Natural killer cell treated with Interleukin-12 subunit alpha and Interleukin-12 subunit beta and Interleukin-15 and Interleukin-18, amount 100 ng/mL, for 72 hours (primary cell): ENCODE measurements at regions not wholly inside any gene's neighbourhood (a gene's known extent, or its start where the extent isn't known, plus 50 kb on each side); places are given as distances from the start of the nearest gene placed in this dataset.
"Not testable (repeated sequence)": the region's sequence is repeated elsewhere in the genome, so short reads cannot be mapped to it uniquely, and the experiment has no call there.

Experiments
- ATAC-seq, 2 donors: fragments of 150-1000 bp; cut with Tn5 transposase in 1 of 2; sonication (Bioruptor Pico), chemical (Tn5 transposase) in 1 of 2; 2 replicates each; pipeline ENCODE4 v1.10.0; 2021
- DNase-seq: peaks from one replicate; pipeline ENCODE4 v3.0.0; 2022; ENCODE audit warnings: low spot score
- H3K27ac Mint-ChIP-seq, 2 donors: 1 replicate in 1 of 2; 2 replicates in 1 of 2; pipeline ENCODE4 v1.8.0; 2022; ENCODE audit warnings: mixed read lengths in 2 of 2, mild to moderate bottlenecking in 1 of 2, moderate library complexity in 1 of 2
- H3K27me3 Mint-ChIP-seq, 2 donors: 1 replicate in 1 of 2; 2 replicates in 1 of 2; pipeline ENCODE4 v1.8.0; 2022; ENCODE audit warnings: mixed read lengths in 2 of 2
- H3K36me3 Mint-ChIP-seq: one replicate; pipeline ENCODE4 v1.8.0; 2022; ENCODE audit warnings: mixed read lengths
- H3K4me1 Mint-ChIP-seq, 2 donors: 1 replicate in 1 of 2; 2 replicates in 1 of 2; pipeline ENCODE4 v1.8.0; 2022; ENCODE audit warnings: low read depth in 2 of 2, mixed read lengths in 2 of 2, mild to moderate bottlenecking in 1 of 2
- H3K4me3 Mint-ChIP-seq: one replicate; pipeline ENCODE4 v1.8.0; 2022; ENCODE audit warnings: mixed read lengths
- H3K9me3 Mint-ChIP-seq: 2 replicates; pipeline ENCODE4 v1.8.0; 2022; ENCODE audit warnings: mixed read lengths

DNA sequence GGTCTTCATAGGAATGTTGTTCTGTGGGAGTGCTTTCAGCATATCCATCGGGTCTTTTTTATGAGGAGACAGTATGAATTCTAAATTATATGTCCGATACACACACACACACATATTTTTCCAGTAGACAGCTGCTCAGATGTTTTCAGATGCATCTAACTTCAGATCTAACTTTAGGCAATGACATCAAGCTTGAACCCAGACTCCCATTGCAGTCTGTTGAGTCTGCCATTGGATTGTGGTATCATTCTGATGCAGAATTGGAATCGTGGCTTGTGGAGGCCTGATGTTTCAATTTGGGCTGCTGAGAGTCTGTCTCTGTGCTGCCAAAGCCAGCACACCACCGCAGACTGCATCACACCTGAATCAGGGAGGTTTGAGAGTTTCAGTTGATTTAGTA lies 376.4 kb downstream of the OSTF1 start:
- no peaks in the 10 kb centered on the region for H3K36me3 Mint-ChIP-seq
- no peaks in the 10 kb centered on the region for H3K27me3 Mint-ChIP-seq
- H3K9me3 Mint-ChIP-seq = peaks cover 3% of the 10 kb centered on the region
- no peaks in the 10 kb centered on the region for H3K4me1 Mint-ChIP-seq
- no peak overlapping the region for H3K4me3 Mint-ChIP-seq
- no peak overlapping the region for H3K27ac Mint-ChIP-seq
- ATAC-seq (no peak), DNase-seq (no peak)

DNA sequence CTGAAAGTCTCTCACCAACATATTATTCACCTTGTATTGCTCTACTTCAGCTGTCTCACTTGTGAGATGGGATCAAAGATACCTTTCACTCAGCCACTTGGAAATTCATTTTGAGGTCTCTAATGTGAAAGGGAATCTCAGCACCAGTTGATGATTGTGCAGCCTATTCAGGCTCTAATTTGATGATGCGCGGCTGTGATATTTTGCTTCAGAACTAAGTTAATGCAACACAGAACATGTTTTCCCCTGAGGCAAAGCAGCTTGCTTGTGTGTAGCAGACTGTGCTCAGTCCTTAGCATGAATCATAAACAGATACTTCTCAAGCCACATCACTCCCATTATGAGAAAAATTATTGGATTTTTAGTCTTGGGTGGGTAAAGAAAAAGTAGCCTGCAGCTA lies 378.8 kb downstream of the OSTF1 start:
- H3K27me3 Mint-ChIP-seq = no peaks in the 10 kb centered on the region
- no peaks in the 10 kb centered on the region for H3K9me3 Mint-ChIP-seq
- no peak overlapping the region for H3K4me3 Mint-ChIP-seq
- H3K4me1 Mint-ChIP-seq = peaks cover 0 to 3% of the 10 kb centered on the region in 2 donors
- no peaks in the 10 kb centered on the region for H3K36me3 Mint-ChIP-seq
- DNase-seq = no peak
- no peak overlapping the region for H3K27ac Mint-ChIP-seq
- no peak for ATAC-seq

DNA sequence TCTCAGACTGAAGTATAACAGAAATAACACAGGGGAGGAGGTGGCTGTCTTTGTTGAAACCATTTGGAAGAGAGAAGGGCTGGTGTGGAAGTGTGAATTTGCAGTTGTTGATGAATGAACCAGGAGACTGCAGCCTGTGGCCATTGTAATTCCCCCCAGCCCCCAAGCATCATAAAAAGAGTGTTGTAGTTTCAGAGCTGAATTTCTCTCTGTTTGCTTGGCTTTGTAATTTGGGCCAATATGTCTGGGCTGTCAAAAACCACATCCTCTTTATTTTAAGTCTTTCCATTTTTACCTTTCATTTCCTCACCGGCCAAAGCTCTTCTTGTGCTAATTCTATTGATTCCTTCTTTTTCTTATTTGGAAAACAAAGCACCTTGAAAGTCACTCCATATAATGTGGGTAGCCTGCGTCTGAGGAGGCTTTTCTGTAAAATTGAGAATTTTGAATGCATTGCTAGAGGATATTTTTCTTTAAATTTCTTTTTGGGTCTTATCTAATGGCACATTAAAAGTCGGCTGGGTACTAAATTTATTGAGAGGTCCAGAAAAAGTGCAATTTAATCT lies 383.3 kb downstream of the OSTF1 start:
- Mint-ChIP-seq H3K4me1 (peaks cover 0 to 3% of the 10 kb centered on the region in 2 donors), H3K9me3 (no peaks in the 10 kb centered on the region)

DNA sequence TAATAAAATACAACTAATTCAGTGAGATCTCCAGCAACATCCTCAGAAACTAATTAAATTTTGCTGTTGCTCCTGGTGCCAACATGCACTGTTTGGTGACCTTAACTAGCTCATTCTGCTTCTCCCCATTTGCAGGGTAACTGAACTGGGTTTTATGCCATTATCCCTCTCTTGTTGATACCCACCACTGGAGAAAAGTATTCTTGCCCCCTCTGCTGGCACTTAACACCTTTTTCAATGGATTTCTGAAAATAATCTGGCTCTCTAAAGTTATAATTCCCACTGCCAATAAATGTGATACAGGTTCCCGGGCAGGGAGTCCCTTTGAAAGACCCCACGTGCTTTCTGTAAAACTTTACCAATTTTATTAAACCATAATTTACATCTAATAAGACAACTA lies 394.3 kb downstream of the OSTF1 start:
- Mint-ChIP-seq H3K4me1 (no peaks in the 10 kb centered on the region), H3K36me3 (no peaks in the 10 kb centered on the region), H3K9me3 (peaks cover 10% of the 10 kb centered on the region), H3K27me3 (peaks cover 0 to 3% of the 10 kb centered on the region in 2 donors), H3K4me3 (no peak overlapping the region), H3K27ac (no peak overlapping the region)
- DNase-seq (no peak), ATAC-seq (no peak)

More for the DNA sequence above, 383.3 kb downstream of the OSTF1 start:
- DNase-seq = no peak
- no peaks in the 10 kb centered on the region for H3K27me3 Mint-ChIP-seq
- no peak for ATAC-seq
- H3K27ac Mint-ChIP-seq = no peak overlapping the region
- H3K4me3 Mint-ChIP-seq = no peak overlapping the region
- H3K36me3 Mint-ChIP-seq = no peaks in the 10 kb centered on the region

DNA sequence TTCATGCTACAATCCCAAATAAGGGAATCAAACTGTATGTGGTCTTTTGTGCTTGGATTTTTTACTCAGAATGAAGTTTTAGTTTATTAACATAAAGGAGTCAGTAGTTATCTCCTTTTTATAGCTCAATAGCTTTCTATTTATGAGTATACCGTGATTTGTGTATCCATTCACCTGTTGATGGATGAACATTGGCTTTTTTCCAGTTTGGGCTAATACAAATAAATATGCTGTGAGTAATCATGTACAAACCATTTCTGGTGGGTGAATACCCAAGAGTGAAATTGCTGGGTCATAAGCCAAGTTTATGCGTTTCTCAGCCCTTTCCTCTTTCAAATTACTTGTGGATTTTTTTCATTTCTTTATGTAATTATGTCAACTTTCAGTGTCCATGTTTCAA lies 395.3 kb downstream of the OSTF1 start:
- peaks cover 0 to 3% of the 10 kb centered on the region in 2 donors for H3K27me3 Mint-ChIP-seq
- peaks cover 10% of the 10 kb centered on the region for H3K9me3 Mint-ChIP-seq
- no peak overlapping the region for H3K27ac Mint-ChIP-seq
- H3K4me3 Mint-ChIP-seq = no peak overlapping the region
- no peak for ATAC-seq
- DNase-seq = no peak
- H3K36me3 Mint-ChIP-seq = no peaks in the 10 kb centered on the region
- no peaks in the 10 kb centered on the region for H3K4me1 Mint-ChIP-seq

DNA sequence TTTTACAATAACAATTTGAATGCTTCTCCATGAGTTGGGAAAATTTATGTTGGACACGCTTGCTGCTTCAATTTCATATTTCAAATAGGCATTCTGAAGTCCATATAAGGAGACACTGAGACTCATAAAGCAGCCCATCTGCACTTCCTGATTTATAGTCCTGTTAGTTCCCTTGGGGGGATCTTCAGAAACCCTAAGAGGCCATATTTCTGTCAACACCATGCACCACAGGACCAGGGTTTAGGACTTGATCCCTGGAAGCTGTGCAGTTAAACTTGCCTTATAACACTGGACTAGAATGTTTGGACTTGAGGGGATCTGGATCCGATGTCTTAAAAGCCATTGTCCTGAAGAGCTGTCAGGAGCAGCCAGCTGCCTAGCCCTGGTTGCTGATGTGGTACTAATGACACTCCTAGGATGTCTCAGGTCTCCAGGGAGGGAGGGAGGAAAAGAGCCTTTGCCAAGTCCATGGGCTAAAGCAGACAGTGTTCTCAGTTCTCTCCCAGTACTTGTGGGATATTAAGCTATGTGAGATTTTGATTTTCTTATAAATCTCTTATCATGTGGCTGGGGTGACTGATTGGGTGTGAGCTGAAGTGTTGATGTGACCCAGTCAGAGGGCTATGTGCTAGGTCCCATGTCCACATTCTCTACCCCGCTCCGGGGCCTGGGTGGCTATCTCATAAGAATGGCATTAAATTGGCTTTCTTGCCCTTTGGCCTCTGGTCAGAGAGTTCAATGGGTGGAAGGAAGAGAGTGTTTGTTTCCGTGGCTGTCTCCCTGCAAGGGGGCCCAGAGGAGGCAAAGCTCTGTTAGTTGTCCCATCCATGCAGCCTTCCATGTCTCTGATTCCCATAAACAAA lies 399.8 kb downstream of the OSTF1 start:
- no peak overlapping the region for H3K27ac Mint-ChIP-seq
- no peaks in the 10 kb centered on the region for H3K27me3 Mint-ChIP-seq
- peaks cover 4% of the 10 kb centered on the region for H3K9me3 Mint-ChIP-seq

DNA sequence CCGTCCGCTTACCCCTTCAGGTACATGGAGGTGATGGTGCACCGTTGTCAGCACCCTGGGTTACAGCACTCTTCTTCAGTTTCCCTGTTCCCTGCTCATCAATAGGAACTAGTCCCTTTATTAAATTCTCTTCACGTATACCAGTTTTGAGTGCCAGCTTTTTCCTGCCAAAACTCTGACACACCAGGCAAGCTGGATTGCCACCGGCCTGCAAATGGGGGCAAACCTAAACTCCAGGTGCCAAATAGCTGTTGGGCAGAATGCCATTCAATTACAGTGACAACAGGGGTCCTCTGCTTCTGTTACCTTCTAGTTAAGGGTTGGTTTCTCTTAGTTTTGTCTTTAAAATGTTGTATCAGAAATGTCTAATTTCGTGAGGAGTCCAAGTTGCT lies 400.4 kb downstream of the OSTF1 start:
- Mint-ChIP-seq H3K27me3 (no peaks in the 10 kb centered on the region), H3K4me3 (no peak overlapping the region), H3K9me3 (peaks cover 4% of the 10 kb centered on the region), H3K36me3 (no peaks in the 10 kb centered on the region), H3K27ac (no peak overlapping the region), H3K4me1 (no peaks in the 10 kb centered on the region)
- DNase-seq (no peak), ATAC-seq (no peak)

More for the DNA sequence above, 399.8 kb downstream of the OSTF1 start:
- ATAC-seq (no peak), DNase-seq (no peak)
- Mint-ChIP-seq H3K4me1 (no peaks in the 10 kb centered on the region), H3K36me3 (no peaks in the 10 kb centered on the region), H3K4me3 (no peak overlapping the region)

DNA sequence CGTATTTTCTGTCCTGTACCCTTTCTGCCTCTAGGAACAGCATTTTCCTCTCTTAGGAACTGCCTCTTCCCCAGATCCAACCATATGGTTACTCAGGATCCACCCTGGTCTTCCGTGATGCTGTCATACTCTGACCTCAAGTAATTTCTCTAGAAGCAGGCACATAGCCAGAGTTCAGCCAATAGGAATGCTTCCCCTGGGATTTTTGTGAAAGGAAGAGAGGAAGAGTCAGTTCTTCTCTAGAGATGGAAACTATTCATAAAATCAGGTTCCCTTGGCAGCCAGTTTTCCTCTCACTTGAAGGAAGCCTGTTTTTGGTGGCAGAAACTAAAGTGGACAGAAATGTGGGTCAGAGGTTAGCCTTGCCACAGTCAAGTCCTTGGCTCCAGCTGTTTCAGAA lies 400.1 kb upstream of the PCSK5 start:
- DNase-seq (no peak), ATAC-seq (no peak)
- Mint-ChIP-seq H3K27me3 (no peaks in the 10 kb centered on the region), H3K27ac (no peak overlapping the region), H3K4me3 (no peak overlapping the region), H3K9me3 (peaks cover 2% of the 10 kb centered on the region), H3K36me3 (no peaks in the 10 kb centered on the region), H3K4me1 (no peaks in the 10 kb centered on the region)

DNA sequence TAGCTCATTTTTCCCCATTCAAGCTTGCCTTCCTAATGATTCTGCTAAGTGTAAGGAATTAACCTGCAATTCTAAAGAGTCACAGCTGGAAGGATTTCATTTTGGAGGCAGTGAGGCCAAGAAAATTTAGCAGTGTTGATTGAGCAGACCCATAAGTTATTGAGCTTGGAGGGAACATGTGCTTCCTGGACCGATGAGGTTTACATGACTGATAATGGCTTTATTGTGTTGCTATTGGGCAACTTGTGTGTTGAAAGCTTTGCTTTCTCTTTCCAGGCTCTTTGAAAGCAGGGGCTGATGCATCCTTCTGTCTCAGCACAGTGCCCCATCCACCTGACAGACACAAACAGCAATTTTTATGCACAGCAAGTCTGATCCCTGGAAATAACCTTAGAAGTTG lies 398.9 kb upstream of the PCSK5 start:
- H3K36me3 Mint-ChIP-seq = no peaks in the 10 kb centered on the region
- no peaks in the 10 kb centered on the region for H3K4me1 Mint-ChIP-seq
- no peaks in the 10 kb centered on the region for H3K9me3 Mint-ChIP-seq
- DNase-seq = no peak
- no peaks in the 10 kb centered on the region for H3K27me3 Mint-ChIP-seq
- H3K27ac Mint-ChIP-seq = no peak overlapping the region
- no peak overlapping the region for H3K4me3 Mint-ChIP-seq
- no peak for ATAC-seq

DNA sequence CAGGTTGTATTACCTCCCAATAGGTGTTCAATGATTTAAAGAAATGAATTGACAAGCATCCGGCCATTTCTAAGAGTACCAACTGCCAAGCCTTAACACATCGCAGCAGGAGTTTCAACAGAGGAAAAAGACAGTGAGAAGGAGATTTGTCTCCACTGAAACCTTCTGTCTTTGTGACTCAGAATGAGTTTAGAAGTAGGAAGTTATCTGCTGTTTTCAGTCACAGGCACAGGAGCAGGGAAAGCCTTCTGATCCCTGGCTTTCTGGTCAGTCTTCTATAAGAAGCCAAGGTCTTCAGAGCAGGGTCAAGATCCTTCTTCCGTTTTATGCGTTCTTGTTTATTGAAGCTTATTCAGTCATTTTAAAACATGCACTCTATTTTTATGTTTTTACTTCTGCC lies 390.7 kb upstream of the PCSK5 start:
- H3K4me1 Mint-ChIP-seq = no peaks in the 10 kb centered on the region
- no peaks in the 10 kb centered on the region for H3K36me3 Mint-ChIP-seq
- H3K27me3 Mint-ChIP-seq = no peaks in the 10 kb centered on the region
- ATAC-seq (no peak), DNase-seq (no peak)
- H3K4me3 Mint-ChIP-seq = no peak overlapping the region
- H3K27ac Mint-ChIP-seq = no peak overlapping the region
- no peaks in the 10 kb centered on the region for H3K9me3 Mint-ChIP-seq

DNA sequence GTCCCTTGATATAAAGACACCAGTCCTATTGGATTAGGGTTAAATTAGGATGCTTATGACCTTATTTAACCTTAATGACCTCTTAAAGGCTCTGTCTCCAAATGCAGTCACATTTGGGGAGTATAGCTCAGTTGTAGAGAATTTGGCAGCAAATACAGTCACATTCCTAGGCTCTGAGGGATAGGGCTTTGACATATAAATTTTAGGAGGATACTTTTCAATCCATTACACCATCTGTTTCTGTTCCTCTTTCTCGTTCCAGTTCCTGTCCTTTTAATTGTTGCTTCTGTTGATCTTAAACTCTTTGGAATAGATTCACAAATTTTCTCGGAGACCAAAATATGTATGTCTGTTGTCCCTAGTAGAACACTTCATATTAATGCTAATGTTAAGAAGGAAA lies 390.0 kb upstream of the PCSK5 start:
- DNase-seq = no peak

DNA sequence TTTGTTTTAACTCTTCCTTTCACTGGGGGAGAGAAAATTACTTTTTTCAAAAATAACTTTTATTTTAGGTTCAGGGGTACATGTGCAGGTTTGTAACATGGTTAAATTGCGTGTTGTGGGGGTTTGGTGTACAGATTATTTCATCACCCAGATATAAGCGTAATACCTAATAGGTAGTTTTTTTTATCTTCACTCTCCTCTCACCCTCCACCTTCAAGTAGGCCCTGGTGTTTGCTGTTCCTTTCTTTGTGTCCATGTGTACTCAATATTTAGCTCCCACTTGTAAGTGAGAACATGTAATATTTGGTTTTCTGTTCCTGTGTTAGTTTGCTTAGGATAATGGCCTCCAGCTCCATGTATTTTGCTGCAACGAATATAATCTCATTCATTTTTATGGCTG lies 389.5 kb upstream of the PCSK5 start:
- not testable (repeated sequence) for H3K9me3 Mint-ChIP-seq, DNase-seq, H3K36me3 Mint-ChIP-seq, H3K27me3 Mint-ChIP-seq, ATAC-seq, H3K27ac Mint-ChIP-seq, H3K4me1 Mint-ChIP-seq, H3K4me3 Mint-ChIP-seq

More for the DNA sequence above, 390.0 kb upstream of the PCSK5 start:
- no peaks in the 10 kb centered on the region for H3K27me3 Mint-ChIP-seq
- no peak overlapping the region for H3K27ac Mint-ChIP-seq
- no peaks in the 10 kb centered on the region for H3K4me1 Mint-ChIP-seq
- no peaks in the 10 kb centered on the region for H3K9me3 Mint-ChIP-seq
- H3K4me3 Mint-ChIP-seq = no peak overlapping the region
- ATAC-seq = no peak
- H3K36me3 Mint-ChIP-seq = no peaks in the 10 kb centered on the region

DNA sequence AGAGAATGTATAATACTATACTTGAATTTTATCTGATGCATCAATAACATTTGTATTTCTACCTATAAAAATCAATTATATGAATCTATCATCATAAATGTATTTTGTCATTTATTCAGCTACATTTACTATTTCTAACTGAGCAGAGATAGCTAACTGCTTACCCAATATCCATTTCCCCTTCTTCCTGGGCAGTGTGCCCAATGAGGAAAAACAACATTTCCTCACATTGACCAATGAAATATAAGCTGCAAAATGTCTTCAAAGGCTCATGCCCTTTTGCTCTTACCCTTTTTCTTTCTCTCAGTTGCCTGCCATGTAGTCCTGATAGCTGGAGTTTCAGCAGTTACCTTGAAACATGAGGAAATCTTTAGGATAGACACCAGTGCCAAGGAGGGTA lies 385.8 kb upstream of the PCSK5 start:
- DNase-seq = no peak
- no peak for ATAC-seq
- no peaks in the 10 kb centered on the region for H3K4me1 Mint-ChIP-seq
- H3K4me3 Mint-ChIP-seq = no peak overlapping the region
- H3K36me3 Mint-ChIP-seq = no peaks in the 10 kb centered on the region
- H3K27ac Mint-ChIP-seq = no peak overlapping the region
- H3K27me3 Mint-ChIP-seq = no peaks in the 10 kb centered on the region
- peaks cover 3% of the 10 kb centered on the region for H3K9me3 Mint-ChIP-seq

DNA sequence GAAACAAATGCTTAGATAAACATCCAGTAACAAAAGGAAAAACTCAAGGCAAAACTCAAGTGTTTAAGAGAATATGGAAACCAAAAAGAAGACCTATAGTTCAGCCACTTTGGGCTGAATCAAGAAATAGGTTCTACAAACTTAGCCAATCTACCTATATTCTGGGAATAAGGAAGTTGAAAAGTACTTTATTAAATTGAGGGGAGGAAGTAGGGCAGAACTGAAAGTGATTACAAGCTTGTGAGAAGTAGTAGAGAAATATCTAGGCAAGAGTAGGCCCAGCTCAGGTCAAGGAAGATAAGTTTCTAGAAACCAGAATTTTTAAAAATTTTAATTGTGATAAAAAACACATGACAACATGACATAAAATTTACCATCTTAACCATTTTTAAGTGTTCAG lies 384.8 kb upstream of the PCSK5 start:
- no peak for DNase-seq
- H3K27me3 Mint-ChIP-seq = no peaks in the 10 kb centered on the region
- H3K4me1 Mint-ChIP-seq = no peaks in the 10 kb centered on the region
- no peak overlapping the region for H3K4me3 Mint-ChIP-seq
- no peak for ATAC-seq
- peaks cover 3% of the 10 kb centered on the region for H3K9me3 Mint-ChIP-seq
- H3K27ac Mint-ChIP-seq = no peak overlapping the region
- no peaks in the 10 kb centered on the region for H3K36me3 Mint-ChIP-seq

DNA sequence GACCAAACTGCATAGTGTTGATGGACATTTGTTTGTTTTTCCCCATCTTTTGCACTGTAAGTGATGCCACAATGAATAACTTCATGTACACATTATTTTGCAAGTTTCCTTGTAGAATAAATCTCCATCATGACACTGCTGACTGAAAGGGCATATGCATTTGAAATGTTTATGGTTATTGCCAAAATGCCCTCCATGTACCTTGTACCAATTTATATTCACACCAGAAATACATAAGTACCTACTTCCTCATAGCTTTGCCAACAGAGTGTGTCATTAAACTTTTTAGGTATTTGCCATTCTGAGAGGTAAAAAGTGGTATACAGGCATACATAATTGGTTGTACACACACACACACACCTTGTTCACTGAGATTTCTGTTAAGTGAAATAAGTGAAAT lies 361.0 kb upstream of the PCSK5 start:
- no peak overlapping the region for H3K27ac Mint-ChIP-seq

More for the DNA sequence above, 361.0 kb upstream of the PCSK5 start:
- Mint-ChIP-seq H3K9me3 (no peaks in the 10 kb centered on the region), H3K4me1 (no peaks in the 10 kb centered on the region), H3K36me3 (no peaks in the 10 kb centered on the region), H3K4me3 (no peak overlapping the region), H3K27me3 (no peaks in the 10 kb centered on the region)
- DNase-seq (no peak), ATAC-seq (no peak)
